ENCODE measurements at regions not wholly inside any gene's neighbourhood (a gene's known extent, or its start where the extent isn't known, plus 50 kb on each side); places are given as distances from the start of the nearest gene placed in this dataset.

DNA sequence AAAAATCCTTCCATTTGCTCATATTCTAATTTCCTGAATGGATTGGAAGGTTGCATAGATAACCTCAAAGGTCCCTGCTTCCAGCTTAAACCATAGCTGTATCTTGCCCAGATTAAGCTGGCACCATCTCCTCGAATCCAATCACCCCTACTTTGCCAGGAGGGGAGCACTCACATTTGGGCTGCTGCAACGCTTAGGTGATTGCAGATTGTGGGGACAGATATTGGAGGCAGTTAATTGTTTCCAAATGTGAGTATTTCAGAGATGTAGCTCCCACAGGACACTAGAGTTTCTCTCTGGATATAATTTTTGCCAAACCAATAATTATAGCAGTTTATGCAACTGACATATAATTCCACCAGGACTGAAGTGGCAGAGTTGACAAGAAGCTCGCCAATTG, 53.5 kb upstream of the ACSL1 start:
- H3K4me1 Mint-ChIP-seq (ENCODE audit: low read depth), result no peaks in the 10 kb centered on the region
- no peak overlapping the region for H3K27ac Mint-ChIP-seq
- H3K36me3 Mint-ChIP-seq (ENCODE audit: low read depth), result no peaks in the 10 kb centered on the region
- H3K9me3 Mint-ChIP-seq, result no peaks in the 10 kb centered on the region
- H3K27me3 Mint-ChIP-seq, result no peaks in the 10 kb centered on the region
- no peak overlapping the region for H3K4me3 Mint-ChIP-seq

DNA sequence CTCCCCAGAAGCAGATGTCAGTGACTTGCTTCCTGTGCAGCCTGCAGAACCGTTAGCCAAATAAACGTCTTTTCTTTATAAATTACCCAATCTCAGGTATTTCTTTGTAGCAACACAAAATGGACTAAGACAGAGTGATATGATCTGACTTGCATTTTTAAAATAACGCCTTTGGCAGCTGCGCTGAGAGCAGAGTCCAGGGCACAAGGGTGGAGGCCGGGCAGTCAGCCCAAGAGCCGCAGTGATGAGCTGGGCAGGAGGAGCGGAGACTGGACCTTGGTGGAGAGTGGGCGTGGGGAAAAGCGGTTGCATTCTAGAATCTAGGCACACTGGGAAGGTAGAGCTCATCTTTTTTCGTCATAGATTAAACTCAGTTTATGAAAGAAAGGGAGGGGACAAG, 56.5 kb upstream of the ACSL1 start:
- H3K27me3 Mint-ChIP-seq, result no peaks in the 10 kb centered on the region
- no peaks in the 10 kb centered on the region for H3K9me3 Mint-ChIP-seq
- no peaks in the 10 kb centered on the region for H3K4me1 Mint-ChIP-seq (ENCODE audit: low read depth)
- H3K27ac Mint-ChIP-seq, result no peak overlapping the region
- no peak overlapping the region for H3K4me3 Mint-ChIP-seq
- no peaks in the 10 kb centered on the region for H3K36me3 Mint-ChIP-seq (ENCODE audit: low read depth)

DNA sequence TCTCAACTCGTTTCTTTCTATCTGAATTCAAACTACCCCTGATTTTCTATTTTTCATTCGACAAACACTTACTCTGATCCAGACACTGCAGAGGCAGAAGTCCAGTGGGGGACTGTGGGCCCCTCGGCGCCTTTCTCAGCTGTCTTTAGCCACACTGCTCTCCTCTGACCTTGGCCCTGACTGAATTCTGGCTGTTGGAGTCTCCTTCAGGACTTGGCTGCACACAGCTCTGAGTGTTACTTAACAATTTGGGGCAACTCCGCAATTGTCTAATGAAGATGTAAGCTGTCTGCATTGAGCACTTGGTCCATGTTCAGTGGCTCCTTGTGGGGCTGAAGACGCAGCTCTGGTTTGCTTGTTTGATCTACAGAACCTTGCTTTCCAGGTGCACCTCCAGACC, 57.3 kb upstream of the ACSL1 start:
- Mint-ChIP-seq H3K9me3 (no peaks in the 10 kb centered on the region), H3K4me1 (ENCODE audit: low read depth) (no peaks in the 10 kb centered on the region), H3K27ac (no peak overlapping the region), H3K27me3 (no peaks in the 10 kb centered on the region), H3K36me3 (ENCODE audit: low read depth) (no peaks in the 10 kb centered on the region), H3K4me3 (no peak overlapping the region)

DNA sequence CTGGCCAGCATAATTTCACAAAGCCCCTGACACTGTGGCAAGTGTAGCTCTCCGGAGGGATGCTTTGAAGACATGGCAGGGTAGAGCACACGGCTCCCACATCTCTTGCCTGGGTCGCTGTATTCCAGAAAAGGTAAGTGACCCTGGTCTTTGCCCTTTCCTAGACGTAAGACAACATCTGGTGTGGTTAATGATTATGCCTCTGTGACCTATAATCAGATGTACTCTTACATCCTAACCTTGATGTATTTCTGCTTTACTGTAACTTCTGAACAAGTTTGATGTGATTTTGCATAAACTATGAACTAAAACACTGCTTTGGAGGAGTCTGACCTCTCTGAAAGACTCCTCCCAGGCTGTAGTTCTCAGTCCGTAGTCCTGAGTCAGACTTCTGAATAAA, 59.1 kb upstream of the ACSL1 start:
- H3K4me3 Mint-ChIP-seq, result no peak overlapping the region
- no peak overlapping the region for H3K27ac Mint-ChIP-seq
- H3K9me3 Mint-ChIP-seq, result no peaks in the 10 kb centered on the region
- H3K27me3 Mint-ChIP-seq, result no peaks in the 10 kb centered on the region
- no peaks in the 10 kb centered on the region for H3K36me3 Mint-ChIP-seq (ENCODE audit: low read depth)
- H3K4me1 Mint-ChIP-seq (ENCODE audit: low read depth), result no peaks in the 10 kb centered on the region

DNA sequence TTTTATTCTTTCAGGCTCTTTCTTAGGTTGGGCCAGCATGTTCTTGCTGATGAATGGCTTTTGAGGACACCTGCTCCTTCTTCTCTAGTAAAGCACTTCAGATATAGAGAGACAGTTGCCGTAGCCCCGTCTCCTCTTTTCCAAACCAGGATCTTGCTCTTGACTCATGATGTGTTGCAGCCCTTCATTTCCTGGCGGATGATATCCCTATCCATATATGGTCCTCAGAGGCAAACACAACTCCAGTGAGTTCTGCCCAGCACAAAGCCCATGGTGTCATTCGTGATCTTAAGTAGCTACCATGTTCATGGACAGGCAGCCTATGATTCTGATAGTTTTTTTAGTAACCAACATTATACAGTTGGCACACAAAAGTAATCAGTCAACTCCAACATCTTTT, 59.8 kb upstream of the ACSL1 start:
- Mint-ChIP-seq H3K4me3 (no peak overlapping the region), H3K4me1 (ENCODE audit: low read depth) (no peaks in the 10 kb centered on the region), H3K27ac (no peak overlapping the region), H3K9me3 (no peaks in the 10 kb centered on the region), H3K27me3 (no peaks in the 10 kb centered on the region), H3K36me3 (ENCODE audit: low read depth) (no peaks in the 10 kb centered on the region)

DNA sequence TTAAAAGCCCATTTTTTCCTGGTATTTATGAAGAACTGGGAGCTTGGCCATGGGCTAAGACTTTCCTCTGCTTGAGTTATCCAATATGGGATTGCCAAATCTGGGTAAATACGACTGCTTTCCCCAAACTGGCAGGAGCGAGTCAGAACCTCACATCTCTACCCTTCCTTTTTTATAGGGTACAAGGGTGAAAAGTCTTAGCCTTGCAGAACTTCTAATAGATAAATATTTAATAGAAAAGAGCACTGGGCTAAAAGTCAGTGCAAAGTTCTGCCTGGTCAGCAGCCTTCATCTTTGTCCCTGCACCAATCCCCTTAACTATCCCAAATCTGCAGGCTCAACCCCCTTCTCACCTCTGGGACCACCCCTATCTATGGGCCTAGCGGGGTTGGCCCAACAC, 61.6 kb upstream of the ACSL1 start:
- H3K4me3 Mint-ChIP-seq, result no peak overlapping the region
- no peaks in the 10 kb centered on the region for H3K36me3 Mint-ChIP-seq (ENCODE audit: low read depth)
- H3K27ac Mint-ChIP-seq, result no peak overlapping the region
- H3K27me3 Mint-ChIP-seq, result no peaks in the 10 kb centered on the region
- no peaks in the 10 kb centered on the region for H3K9me3 Mint-ChIP-seq
- H3K4me1 Mint-ChIP-seq (ENCODE audit: low read depth), result no peaks in the 10 kb centered on the region

DNA sequence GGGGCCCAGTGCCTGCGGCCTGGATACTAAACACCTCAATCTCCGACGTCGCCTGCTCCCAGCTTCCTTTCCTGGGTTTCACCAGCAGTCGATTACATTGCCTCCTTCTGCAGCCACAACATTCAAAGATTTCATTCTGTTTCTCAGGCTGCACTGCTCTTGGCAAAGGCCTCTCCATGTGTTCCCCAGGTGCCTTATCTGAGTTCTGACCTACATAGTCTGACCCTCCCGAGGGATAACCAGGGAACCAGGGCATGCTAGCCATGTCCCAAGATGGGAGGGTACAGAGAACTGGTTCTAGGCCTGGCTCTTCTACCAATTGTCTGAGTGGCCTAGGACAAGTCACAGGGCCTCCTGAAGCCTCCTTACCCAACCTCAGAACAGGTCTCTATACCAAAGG, 62.2 kb upstream of the ACSL1 start:
- H3K9me3 Mint-ChIP-seq, result no peaks in the 10 kb centered on the region
- no peaks in the 10 kb centered on the region for H3K27me3 Mint-ChIP-seq
- H3K36me3 Mint-ChIP-seq (ENCODE audit: low read depth), result no peaks in the 10 kb centered on the region
- H3K4me1 Mint-ChIP-seq (ENCODE audit: low read depth), result no peaks in the 10 kb centered on the region
- no peak overlapping the region for H3K27ac Mint-ChIP-seq
- H3K4me3 Mint-ChIP-seq, result no peak overlapping the region

DNA sequence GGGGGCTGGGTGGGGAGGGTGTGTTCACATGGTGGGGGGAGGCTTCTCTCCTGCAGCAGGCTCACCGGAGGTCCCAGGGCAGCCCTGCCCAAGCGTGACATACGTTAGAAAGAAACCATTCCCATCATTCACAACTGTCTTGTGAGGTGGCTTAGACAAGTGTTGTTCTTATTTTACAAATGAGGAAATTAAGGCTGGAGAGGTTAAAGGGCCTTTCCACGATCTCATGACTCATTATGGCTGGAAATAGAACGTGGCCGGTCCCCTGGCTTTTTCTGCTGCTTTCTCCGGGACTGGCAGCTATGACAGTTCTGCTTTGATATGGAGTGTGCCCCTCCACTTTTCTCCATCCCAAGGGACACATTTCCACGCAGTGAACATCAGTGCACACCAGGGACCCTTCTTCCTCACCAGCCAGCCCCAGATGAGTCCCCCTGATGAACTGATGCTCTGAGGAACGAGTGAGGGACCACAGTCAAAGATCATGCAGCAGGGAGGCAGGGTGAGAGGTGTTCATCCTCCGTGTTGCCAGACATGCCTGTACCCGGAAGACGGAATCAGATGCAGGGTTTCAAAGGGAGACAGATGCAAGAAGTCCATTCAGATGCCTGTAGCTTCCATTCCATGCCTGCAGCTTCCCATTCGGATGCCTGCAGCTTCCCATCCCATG, 64.0 kb upstream of the ACSL1 start:
- H3K27me3 Mint-ChIP-seq, result peaks cover 5% of the 10 kb centered on the region
- H3K27ac Mint-ChIP-seq, result no peak overlapping the region
- H3K4me3 Mint-ChIP-seq, result no peak overlapping the region
- H3K36me3 Mint-ChIP-seq (ENCODE audit: low read depth), result no peaks in the 10 kb centered on the region
- H3K4me1 Mint-ChIP-seq (ENCODE audit: low read depth), result no peaks in the 10 kb centered on the region
- H3K9me3 Mint-ChIP-seq, result no peaks in the 10 kb centered on the region

DNA sequence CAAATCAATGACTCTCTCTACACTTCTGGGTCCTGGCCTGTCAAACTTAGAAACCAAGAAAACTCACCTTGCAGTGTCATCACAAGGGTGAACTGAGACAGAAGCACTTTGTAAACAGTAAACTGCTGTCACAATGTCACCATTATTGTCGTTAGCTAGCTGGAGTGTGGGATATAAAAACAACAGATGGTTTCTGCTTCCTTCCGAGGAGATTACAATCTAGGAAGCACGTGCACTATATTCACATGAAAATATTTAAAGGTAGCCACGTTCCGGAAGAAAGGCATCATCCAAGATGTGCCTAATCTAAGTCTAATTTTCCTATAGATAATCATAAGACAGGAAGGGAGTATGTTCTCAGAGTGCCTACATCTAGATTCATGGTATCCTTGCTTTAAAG, 64.7 kb upstream of the ACSL1 start:
- H3K4me3 Mint-ChIP-seq, result no peak overlapping the region
- H3K27me3 Mint-ChIP-seq, result peaks cover 5% of the 10 kb centered on the region
- no peaks in the 10 kb centered on the region for H3K4me1 Mint-ChIP-seq (ENCODE audit: low read depth)
- H3K36me3 Mint-ChIP-seq (ENCODE audit: low read depth), result no peaks in the 10 kb centered on the region
- H3K9me3 Mint-ChIP-seq, result no peaks in the 10 kb centered on the region
- H3K27ac Mint-ChIP-seq, result no peak overlapping the region

DNA sequence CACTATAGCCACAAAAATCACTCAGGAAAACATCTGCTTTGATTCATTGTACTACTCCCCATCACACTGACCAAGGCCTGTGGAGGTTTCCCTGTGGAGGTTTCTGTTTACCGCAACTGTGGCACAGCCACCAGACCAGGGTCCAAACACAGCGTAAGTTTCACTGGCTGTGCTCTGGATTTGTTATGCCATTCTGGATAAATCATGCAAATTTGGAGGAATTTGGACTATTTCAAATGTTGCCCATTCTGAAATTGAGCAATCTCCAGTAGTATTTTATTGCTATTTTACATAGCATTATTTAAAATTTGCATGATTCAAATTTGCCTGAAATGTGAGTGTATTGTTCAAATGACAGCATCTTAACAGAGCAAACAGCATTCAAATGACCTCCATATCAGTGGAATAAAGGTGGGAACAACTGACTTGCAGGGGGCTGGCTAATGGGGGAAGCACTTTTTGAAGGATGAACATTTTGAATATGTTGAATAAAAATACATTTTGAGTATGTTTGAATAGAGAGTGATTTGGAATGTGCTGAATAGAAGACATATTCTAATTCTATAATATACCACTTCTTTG, 66.1 kb upstream of the ACSL1 start:
- Mint-ChIP-seq H3K4me1 (ENCODE audit: low read depth) (peaks cover 5% of the 10 kb centered on the region), H3K36me3 (ENCODE audit: low read depth) (no peaks in the 10 kb centered on the region), H3K9me3 (no peaks in the 10 kb centered on the region), H3K27me3 (peaks cover 5% of the 10 kb centered on the region), H3K4me3 (no peak overlapping the region), H3K27ac (no peak overlapping the region)

DNA sequence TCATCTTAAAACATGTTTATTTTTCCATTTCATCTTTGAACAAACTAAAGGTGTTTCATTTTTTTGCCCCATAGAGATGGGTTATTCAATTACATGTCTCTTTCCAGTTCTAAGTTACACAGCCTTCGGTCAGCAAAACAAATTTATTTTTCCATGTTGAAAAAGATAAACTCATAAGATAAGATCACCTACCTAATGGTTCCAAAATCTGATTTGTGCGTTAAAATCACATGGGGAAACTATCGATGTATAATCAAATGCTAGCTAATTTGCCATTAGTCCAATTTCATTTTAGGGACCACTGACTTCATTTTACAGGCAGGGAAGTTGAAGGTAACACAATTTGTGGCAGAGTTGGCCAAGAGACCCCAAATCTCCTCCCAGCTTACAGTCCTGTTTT, 67.2 kb upstream of the ACSL1 start:
- no peaks in the 10 kb centered on the region for H3K36me3 Mint-ChIP-seq (ENCODE audit: low read depth)
- no peak overlapping the region for H3K4me3 Mint-ChIP-seq
- H3K9me3 Mint-ChIP-seq, result no peaks in the 10 kb centered on the region
- H3K27ac Mint-ChIP-seq, result no peak overlapping the region
- H3K4me1 Mint-ChIP-seq (ENCODE audit: low read depth), result peaks cover 12% of the 10 kb centered on the region
- peaks cover 5% of the 10 kb centered on the region for H3K27me3 Mint-ChIP-seq

DNA sequence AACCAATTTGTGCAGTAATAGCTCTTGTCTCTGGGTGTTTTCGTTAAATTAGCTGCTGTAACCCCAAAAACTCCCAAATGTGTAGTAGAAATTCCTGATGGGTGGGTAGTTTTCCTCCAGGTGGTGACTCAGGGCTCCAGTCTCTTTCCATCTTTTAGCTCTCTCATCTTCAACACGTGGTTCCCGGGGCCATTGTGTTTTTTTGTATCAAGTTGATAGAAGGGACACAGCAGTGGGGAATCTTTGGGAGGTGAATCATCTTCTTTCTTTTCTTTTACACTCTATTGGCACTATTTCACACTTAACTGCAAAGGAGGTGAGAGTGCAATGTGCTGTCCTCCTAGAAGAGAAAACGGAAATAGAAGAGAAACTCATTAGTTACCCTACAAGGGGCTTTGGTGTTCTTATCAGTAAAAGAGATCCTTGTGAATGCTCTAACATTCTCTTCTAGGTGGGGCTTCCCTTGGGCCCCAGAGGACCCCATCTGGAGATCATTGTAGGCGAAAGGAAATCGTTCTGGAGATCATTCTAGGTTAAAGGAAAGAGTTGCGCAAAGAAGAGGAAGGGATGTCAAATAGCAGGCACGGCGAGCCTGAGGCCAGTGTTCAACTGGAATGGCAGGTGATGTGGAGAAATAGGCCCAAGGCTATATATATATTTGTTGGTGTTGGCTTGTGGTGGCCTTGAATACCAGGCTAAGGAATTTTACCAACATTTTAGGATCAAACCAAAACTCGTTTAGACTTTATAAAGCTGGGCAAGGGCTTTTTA, 68.2 kb upstream of the ACSL1 start:
- no peaks in the 10 kb centered on the region for H3K9me3 Mint-ChIP-seq
- peaks cover 12% of the 10 kb centered on the region for H3K4me1 Mint-ChIP-seq (ENCODE audit: low read depth)
- peaks cover 5% of the 10 kb centered on the region for H3K27me3 Mint-ChIP-seq
- no peak overlapping the region for H3K4me3 Mint-ChIP-seq
- no peaks in the 10 kb centered on the region for H3K36me3 Mint-ChIP-seq (ENCODE audit: low read depth)
- no peak overlapping the region for H3K27ac Mint-ChIP-seq

DNA sequence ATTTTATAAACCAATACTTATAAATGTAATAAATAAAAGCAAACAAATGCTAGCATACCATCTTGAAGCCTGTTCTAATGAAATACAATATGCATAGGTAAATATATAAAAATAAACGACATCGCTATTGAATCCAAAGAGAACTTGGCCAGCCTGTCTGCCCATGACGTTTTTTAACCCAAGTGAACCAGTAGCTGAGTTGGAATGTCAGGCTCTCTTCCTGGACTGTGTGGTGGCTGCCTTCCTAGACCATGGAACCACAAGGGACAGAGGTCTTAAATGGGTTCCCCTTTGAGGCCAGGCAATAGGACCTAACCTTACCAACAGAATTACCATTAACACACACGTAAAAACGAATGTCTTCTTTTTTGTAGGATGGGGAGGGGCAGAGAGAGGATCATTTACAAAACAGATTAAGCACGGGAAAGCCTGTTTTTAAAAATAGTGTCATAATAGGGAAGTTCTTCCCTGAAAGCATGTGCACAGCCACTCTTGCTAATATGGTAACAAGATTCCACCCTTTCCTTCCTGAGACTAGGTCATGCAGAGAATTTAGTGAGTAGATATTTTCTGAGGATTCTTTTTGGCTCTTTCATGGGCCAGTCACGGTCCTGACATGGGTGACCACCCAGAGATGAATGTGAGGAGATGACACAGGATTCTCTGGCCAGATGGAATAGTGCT, 69.4 kb upstream of the ACSL1 start:
- H3K27ac Mint-ChIP-seq, result no peak overlapping the region
- no peaks in the 10 kb centered on the region for H3K36me3 Mint-ChIP-seq (ENCODE audit: low read depth)
- no peak overlapping the region for H3K4me3 Mint-ChIP-seq
- H3K9me3 Mint-ChIP-seq, result no peaks in the 10 kb centered on the region
- peaks cover 5% of the 10 kb centered on the region for H3K27me3 Mint-ChIP-seq
- H3K4me1 Mint-ChIP-seq (ENCODE audit: low read depth), result peaks cover 12% of the 10 kb centered on the region

DNA sequence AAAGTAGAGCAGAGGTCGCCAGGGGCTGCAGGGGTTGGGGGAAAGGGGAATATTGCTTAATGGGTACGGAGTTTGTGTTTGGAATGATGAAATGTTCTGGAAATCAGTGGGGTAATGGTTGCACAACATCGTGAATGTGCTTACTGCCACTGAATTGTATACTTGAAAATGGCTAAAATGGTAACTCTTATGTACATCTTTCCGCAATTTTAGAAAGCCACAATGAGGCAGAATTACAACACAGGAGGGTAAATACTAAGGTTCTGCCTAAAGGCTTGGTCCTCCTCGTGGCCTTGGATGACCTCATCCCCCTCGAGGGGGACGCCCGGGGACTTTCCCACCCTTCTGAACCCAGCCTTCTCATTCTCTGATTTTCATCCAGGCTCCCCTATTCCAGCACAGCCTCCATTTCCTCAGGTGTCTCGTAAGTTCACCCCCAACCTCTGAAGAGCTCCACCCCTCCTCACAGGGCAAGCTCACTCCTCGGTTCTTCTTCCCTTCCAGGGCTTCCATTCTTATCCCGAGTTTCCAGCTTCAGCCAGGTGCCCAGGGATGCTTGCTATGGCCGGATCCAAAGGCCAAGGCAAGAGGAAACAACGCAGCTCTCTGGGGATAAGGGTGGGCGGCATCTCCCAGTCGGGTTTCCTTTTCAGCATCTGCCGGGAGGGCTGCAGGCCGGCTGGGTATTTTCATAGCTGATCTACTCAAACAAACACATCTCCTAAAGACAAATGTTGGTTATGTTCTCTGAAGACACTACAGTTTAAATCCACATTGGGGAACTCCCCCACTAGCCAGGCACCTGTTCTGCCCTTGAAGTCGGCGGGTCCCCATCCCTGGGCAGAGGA, 71.3 kb upstream of the ACSL1 start:
- peaks cover 12% of the 10 kb centered on the region for H3K4me1 Mint-ChIP-seq (ENCODE audit: low read depth)
- no peak overlapping the region for H3K27ac Mint-ChIP-seq
- H3K27me3 Mint-ChIP-seq, result peaks cover 5% of the 10 kb centered on the region
- no peaks in the 10 kb centered on the region for H3K36me3 Mint-ChIP-seq (ENCODE audit: low read depth)
- H3K4me3 Mint-ChIP-seq, result no peak overlapping the region
- H3K9me3 Mint-ChIP-seq, result no peaks in the 10 kb centered on the region

All from stimulated activated naive CD8-positive, alpha-beta T cell treated with anti-CD3 and anti-CD28 coated beads, Interleukin-15, Interleukin-2, amounts not matched to agents 100 ng/mL and 50 ng/mL, for 24 hours (primary cell).